Pancreas (tissue), 10 donors: ENCODE measurements at regions not wholly inside any gene's neighbourhood (a gene's known extent, or its start where the extent isn't known, plus 50 kb on each side); places are given as distances from the start of the nearest gene placed in this dataset.

ENCODE experiments used
- ATAC-seq, 4 donors: fragments of 200-7000 bp; cut with Tn5 transposase; one replicate each; pipeline versions ENCODE4 v1.8.0 to v1.9.1; 2020; ENCODE audit warnings: mild to moderate bottlenecking in 4 of 4, moderate library complexity in 4 of 4
- DNase-seq, 6 donors: peaks; one replicate each; pipeline ENCODE4 v3.0.0-alpha.2; 2020
- FAIRE-seq: peaks from 2 replicates; lab custom pipeline; 2012; peaks lifted over from hg19 to GRCh38; lab: Jason Lieb, UNC
- H3K27ac ChIP-seq, 4 donors: fragments of 200-600 bp; sonication (generic); 1 replicate in 3 of 4; 2 replicates in 1 of 4; pipeline versions ENCODE4 v1.5.0 to v1.8.0; 2020
- H3K27me3 ChIP-seq, 4 donors: fragments of 200-600 bp; one replicate each; pipeline ENCODE4 v1.8.0; 2021
- H3K36me3 ChIP-seq, 3 donors: fragments of 200-600 bp; sonication (generic) in 1 of 3; one replicate each; pipeline versions ENCODE4 v1.5.0 to v1.8.0; 2020 to 2021
- H3K4me1 ChIP-seq, 3 donors: fragments of 200-600 bp; one replicate each; pipeline ENCODE4 v1.8.0; 2021
- H3K4me3 ChIP-seq, 4 donors: fragments of 200-600 bp; sonication (generic) in 2 of 4; one replicate each; pipeline versions ENCODE4 v1.5.0 to v1.8.0; 2020 to 2021
- H3K9me3 ChIP-seq, 4 donors: fragments of 200-600 bp; one replicate each; pipeline ENCODE4 v1.8.0; 2021
- WGBS, 2 donors: extraction: QIAGEN DNeasy Blood & Tissue Kit; methylation state at CpG; one replicate each; pipeline ENCODE4 v1.1.7; 2013; 5-methylcytosine and 5-hydroxymethylcytosine counted together
- intact Hi-C, 3 donors: fragments of 100-400 bp; cut with DNase I; formaldehyde crosslinking; loops; one replicate each; pipeline versions ENCODE4 v1.11.1 to v1.14.2; 2022
- TF ChIP-seq, protein P1 (sequence below), 4 donors: fragments of 200-600 bp; sonication (generic) in 3 of 4; IDR thresholded peaks; one replicate each; pipeline versions ENCODE4 v1.5.0 to v1.8.0; 2021; ENCODE audit warnings: antibody characterized with exemption in 4 of 4
- donor health status: healthy with polysubstance abuse.
- donor health status: DM: no; HTN: no; CAD: no; lungs with moderate emphysema.
- donor health status: DM: no; HTN: no; CAD: no.
- donor health status: control.
- donor health status: control.
- donor health status: Bipolar disorder and iron deficiency.
- donor health status: DM: yes; HTN: yes; CAD: no.
- donor health status: DM: no; HTN: no; CAD: no.
- donor health status: DM: no; HTN: no; CAD: no.
- donor health status: DM: yes; HTN: yes; CAD: no.

DNA sequence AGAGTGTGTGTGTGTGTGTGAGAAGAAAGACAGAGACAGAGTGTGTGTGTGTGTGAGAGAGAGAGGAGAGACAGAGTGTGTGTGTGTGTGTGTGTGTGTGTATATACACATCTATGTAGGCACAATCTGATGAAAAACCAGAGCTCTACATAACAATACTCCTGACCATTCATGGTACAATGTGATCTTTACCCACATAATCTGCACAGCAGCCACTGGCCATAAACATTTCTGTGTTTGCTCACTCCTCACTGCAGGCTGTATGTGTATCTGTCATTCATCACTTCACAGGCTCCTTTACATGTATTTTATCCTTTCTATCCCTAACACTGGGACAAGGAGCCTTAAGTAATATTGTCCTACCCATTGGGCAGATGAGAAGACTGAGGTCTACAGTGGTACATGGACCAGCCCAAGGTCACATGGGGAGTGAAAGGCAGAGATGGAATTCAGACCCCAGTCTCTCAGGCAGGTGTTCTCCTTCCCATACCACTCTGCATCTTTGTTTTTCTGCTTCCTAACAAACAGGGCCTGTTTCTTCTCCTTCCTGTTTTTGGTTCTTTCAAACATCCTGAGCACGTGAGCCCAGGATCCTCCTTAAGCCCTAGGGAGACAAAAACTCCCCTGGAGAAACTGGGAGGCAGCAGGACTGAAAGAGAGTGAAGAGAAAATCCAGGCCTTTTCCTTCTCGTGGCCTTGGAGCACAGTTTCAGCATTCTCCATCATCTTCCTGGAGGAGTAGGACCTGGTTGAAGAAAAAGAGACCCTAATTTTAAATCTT is 201.7 kb upstream of the MSX2 start:
- no peak overlapping the region for H3K4me3 ChIP-seq
- no peak for ATAC-seq
- no peaks in the 10 kb centered on the region for H3K9me3 ChIP-seq
- WGBS, 2 donors, result 53 to 71% methylated on average over 2 of the region's 2 CpGs
- no peaks in the 10 kb centered on the region for H3K36me3 ChIP-seq
- no peaks in the 10 kb centered on the region for H3K27me3 ChIP-seq
- intact Hi-C loops, result no loop called here
- DNase-seq, result no peak
- no peaks in the 10 kb centered on the region for H3K4me1 ChIP-seq
- H3K27ac ChIP-seq, result no peak overlapping the region
- FAIRE-seq, result no peak
- TF ChIP-seq, protein P1, sequence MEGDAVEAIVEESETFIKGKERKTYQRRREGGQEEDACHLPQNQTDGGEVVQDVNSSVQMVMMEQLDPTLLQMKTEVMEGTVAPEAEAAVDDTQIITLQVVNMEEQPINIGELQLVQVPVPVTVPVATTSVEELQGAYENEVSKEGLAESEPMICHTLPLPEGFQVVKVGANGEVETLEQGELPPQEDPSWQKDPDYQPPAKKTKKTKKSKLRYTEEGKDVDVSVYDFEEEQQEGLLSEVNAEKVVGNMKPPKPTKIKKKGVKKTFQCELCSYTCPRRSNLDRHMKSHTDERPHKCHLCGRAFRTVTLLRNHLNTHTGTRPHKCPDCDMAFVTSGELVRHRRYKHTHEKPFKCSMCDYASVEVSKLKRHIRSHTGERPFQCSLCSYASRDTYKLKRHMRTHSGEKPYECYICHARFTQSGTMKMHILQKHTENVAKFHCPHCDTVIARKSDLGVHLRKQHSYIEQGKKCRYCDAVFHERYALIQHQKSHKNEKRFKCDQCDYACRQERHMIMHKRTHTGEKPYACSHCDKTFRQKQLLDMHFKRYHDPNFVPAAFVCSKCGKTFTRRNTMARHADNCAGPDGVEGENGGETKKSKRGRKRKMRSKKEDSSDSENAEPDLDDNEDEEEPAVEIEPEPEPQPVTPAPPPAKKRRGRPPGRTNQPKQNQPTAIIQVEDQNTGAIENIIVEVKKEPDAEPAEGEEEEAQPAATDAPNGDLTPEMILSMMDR (IDR thresholded peaks at IDR 0.05), result no peak

DNA sequence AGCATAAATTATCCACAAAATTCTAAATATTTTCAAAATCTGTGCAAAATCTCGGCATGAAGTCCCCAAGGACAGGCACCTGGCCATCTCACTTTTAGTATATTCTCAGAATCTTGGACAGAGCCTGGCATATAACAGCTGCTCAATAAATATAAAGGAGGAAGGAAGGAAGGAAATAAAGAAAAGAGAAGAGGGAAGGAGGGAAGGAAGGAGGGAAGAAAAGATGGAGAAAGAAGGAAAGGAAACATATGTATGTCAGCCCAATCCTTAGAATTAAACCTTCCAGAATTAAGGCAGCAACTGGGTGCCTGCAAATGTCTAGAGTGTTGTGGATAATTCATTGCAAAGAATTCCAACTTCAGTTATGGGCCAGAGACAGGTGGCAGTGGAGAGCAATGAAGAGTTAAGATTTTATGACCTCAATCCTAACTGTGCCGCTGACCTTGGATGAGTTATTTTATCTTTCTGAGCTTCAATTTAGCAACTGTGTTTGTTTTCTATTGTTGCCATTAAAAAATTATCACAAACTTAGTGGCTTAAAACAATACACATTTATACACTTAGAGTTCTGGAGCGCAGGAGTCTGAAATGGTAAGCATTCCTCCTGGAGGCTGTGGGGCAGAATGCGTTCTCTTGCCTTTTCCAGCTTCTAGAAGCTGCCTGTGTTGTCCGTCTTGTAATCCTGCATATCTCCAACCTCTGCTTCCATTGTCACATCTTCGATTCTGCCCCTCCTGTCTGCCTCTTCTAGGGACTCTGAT is 200.9 kb upstream of the MSX2 start:
- Histone ChIP-seq H3K27me3 (no peaks in the 10 kb centered on the region), H3K36me3 (no peaks in the 10 kb centered on the region), H3K4me3 (no peak overlapping the region), H3K9me3 (no peaks in the 10 kb centered on the region), H3K4me1 (no peaks in the 10 kb centered on the region), H3K27ac (no peak overlapping the region)
- TF ChIP-seq, protein P1 (IDR thresholded peaks at IDR 0.05), result no peak
- WGBS, 2 donors, result 28 to 31% methylated on average over 6 of the region's 6 CpGs
- no peak for DNase-seq
- no peak for ATAC-seq
- FAIRE-seq, result no peak
- intact Hi-C loops, result no loop called here

DNA sequence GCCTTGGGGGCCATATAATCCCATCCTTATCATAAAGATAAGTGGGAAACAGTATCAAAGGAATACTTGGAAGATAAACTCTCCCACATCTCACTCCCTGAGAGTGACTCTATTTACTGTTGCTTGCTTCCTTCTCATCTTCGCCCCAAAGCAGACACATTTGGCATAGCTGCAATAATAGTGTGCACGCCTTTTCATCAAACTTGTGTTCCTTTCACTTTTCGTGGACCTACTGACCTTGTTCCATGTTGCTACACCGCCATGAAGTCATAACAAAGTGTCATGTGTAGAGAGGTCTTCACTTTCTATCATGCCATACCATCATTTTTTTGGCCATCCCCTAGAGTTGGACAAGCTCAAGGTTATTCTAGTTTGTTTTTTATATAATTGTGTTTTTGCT is 200.0 kb upstream of the MSX2 start:
- no peaks in the 10 kb centered on the region for H3K36me3 ChIP-seq
- TF ChIP-seq, protein P1 (IDR thresholded peaks at IDR 0.05), result no peak
- no peak for DNase-seq
- H3K9me3 ChIP-seq, result no peaks in the 10 kb centered on the region
- no peak for ATAC-seq
- 74 to 81% methylated on average over 4 of the region's 4 CpGs for WGBS, 2 donors
- no peaks in the 10 kb centered on the region for H3K4me1 ChIP-seq
- no peak for FAIRE-seq
- H3K27ac ChIP-seq, result no peak overlapping the region
- no peaks in the 10 kb centered on the region for H3K27me3 ChIP-seq
- H3K4me3 ChIP-seq, result no peak overlapping the region
- intact Hi-C loops, result no loop called here

DNA sequence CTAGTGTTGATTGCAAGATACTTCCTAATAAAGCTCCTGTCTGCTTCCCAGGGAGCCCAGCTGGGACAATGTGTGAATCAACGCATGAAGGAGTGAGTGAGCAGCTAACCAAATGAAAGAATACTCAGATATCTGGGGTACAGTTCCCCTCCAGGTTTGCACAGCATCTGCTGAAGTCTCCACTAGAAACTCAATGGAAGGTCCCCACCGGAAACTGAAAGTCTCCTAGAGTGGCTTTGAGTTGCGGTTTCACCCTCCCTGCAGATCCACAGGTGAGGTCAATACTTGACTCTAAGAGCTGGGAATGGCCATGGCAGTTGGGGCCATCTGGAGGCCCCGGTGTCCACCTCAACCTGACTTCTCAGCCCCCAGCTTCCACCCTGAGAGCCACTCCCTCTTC is 198.2 kb upstream of the MSX2 start:
- H3K27me3 ChIP-seq, result no peaks in the 10 kb centered on the region
- no peaks in the 10 kb centered on the region for H3K9me3 ChIP-seq
- WGBS, 2 donors, result 54 to 59% methylated on average over 4 of the region's 4 CpGs
- ATAC-seq, result no peak
- intact Hi-C loops, result no loop called here
- H3K4me3 ChIP-seq, result no peak overlapping the region
- no peak overlapping the region for H3K27ac ChIP-seq
- DNase-seq, result no peak
- H3K4me1 ChIP-seq, result no peaks in the 10 kb centered on the region
- no peak for FAIRE-seq
- no peaks in the 10 kb centered on the region for H3K36me3 ChIP-seq
- TF ChIP-seq, protein P1 (IDR thresholded peaks at IDR 0.05), result no peak
